GM21786 (cell line): ENCODE measurements at regions not wholly inside any gene's neighbourhood (a gene's known extent, or its start where the extent isn't known, plus 50 kb on each side); places are given as distances from the start of the nearest gene placed in this dataset.
A peak's percentile ranks its signal among the peaks of the same experiment; 100 is the strongest.
"Not testable (repeated sequence)": the region's sequence is repeated elsewhere in the genome, so short reads cannot be mapped to it uniquely, and the experiment has no call there.

Experiments
- ATAC-seq: cut with Tn5 transposase; IDR thresholded peaks from one replicate; pipeline ENCODE4 v1.9.1; 2021; ENCODE audit not compliant: unreplicated experiment

DNA sequence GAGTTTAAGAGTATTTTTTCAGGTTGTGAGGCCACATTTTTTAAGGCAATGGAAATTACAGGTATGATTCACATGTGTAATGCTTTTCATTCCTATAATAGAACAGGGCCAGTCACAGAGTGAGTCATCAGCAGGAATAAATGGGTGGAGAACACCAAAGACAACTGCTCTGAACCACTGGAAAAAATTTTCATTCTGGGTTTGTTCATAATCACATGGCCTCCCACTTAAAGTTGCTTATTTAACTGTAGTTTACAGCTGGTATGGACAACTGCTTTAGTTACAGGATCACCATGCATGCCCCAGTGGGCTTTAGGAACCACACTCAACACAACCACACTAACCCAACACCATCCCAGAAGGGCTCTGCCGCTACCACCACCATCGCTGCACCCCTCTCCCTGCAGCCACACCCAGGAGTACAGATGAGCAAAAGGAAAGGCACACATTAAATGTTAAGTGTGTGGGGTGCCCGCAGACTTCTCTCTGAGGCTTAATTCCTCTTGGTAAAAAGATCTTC is 107.0 kb upstream of the DST start:
- ATAC-seq: no peak

DNA sequence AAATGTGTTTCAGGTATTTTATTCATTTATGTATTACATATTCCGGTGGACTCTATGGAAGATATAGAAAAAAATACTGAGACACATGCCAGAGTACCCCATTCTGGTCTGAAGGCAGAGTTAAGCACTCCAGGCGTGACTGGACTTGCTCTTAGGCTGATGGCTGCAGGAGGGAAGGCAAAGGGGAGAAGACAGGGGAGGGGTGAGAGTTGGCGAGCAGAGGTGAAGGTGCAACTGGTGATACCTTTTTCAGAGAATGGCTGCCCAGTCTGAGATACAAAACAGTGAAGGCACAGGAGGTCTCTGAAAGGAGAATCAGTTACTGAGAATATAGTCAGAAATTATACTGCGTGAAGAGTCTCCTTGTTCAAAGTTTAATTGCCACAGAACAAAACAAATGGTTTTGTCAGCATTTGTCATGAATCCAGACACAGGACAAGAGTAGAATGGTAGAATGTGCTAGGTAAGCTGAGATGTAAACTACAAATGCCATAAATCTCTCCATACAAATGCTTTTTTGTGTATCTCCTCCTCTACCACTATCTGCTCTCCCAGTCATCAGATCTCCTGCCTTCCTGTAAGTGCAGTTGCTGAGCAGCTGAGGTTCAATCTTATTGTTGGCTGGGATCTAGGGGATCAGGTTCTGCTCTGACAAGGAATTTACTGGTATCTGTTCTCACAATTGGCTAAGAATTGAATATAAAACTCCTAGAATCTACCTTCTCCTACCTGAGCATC is 104.2 kb upstream of the DST start:
- ATAC-seq: no peak

GRCh38 chr6:56745971-56746370 is 103.3 kb upstream of the DST start:
- ATAC-seq: no peak

DNA sequence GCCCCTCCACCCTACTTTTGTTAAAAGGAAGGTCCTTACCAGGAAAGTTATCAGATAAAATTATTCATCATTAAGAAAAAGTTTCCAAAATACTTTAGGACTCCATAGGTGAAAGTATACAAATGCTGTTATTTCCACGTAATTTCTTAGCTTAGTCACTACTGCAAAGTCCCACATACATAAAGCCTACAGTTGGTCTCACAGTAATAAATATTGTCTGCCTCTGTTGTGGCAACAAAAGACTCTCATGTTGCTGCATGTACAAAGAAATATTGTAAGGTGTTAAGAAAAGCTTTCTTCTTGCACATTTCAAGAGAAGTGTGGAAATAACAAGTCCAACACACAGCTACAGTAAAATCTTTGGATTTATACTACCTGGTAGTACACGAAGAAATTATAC is 102.4 kb upstream of the DST start:
- ATAC-seq: no peak

GRCh38 chr6:56744528-56744927 is 101.8 kb upstream of the DST start:
- no peak for ATAC-seq

DNA sequence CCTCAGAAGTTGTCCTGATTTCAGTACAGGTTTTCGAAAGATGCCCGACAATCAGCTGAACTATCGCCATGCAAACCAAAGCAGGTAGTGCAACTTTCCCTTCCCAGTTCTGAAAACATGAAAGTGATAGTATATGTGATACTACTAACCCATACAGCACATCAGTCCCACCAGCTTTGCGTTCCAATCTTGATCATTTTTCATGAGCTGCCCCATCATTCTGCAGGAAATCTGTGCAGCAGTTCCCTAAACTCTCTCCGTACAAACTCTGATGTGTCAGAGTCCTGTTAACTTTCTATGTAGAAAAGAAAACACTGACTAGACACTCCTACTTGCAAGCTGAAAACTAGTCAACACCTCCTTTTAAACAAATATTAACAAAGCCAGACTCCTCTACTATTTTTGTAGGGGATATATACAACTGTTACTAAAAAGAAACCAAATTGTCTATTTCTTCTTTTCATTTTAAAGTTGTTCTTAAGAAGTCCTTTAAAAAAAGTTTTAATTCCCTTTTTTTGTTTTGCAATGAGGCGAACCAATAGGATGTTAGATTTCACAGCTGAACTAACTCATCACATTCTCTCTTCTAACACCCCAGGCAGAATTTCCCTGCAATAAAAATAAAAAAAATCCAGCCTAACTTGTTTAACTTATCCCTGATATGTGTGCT is 99.6 kb upstream of the DST start:
- peak; percentile 75 for ATAC-seq

- ATAC-seq: no peak
Measured at GRCh38 chr6:56741472-56741871, 98.8 kb upstream of the DST start.

- ATAC-seq: no peak
Measured at GRCh38 chr6:56739836-56740815, 97.4 kb upstream of the DST start.

DNA sequence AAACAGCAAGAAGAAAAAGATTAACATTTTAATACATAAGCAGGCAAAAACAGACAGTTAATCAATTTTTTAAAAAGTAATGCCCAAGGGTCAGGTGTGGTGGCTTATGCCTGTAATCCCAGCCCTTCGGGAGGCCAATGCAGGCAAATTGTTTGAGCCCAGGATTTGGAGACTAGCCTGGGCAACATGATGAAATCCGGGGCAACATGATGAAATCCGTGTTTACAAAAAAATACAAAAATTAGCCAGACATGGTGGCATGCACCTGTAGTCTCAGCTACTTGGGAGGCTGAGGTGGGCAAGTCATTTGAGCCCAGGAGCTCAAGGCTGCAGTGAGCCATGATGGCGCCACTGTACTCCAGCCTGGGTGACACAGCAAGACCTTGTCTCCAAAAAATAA is 94.1 kb upstream of the DST start:
- ATAC-seq: no peak

DNA sequence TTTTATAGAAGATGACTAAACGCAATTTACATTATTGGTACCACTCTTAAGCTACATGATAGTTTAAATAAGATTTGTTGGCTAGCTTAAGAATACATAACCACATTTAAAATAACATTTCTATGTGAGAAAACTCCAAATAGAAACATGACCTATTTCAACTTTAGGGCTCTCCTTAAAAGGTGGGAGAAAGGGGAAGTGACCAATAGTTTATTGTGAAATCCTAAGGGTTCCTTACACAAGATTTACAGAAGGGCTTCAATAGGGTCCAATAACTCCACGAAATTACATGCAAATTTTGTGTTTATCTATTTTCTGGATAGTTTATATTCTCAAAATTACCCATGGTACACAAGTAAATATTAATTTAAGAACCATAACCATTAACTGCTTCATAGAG is 91.6 kb upstream of the DST start:
- no peak for ATAC-seq

DNA sequence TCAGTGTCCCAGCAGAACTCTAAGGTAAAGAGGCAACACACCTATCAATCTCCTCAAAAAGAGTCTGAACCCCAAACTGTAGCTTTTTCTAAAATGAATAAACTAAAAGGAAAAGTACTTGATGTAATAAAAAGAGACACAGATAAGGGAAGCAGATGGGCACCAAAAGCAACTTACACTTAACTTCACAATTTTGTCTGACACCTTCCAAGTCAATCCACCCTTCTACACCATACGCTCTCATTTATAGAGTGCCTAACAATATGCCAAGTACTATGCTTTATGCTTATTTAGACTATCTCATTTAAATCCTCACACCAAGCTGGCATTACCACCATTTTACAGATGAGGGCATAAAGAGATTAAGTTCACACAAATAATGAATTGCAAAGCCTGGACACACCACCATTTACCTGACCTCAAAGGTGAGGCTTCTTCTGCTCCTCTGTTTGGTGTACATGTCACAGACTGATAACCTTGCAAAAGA is 90.6 kb upstream of the DST start:
- no peak for ATAC-seq

DNA sequence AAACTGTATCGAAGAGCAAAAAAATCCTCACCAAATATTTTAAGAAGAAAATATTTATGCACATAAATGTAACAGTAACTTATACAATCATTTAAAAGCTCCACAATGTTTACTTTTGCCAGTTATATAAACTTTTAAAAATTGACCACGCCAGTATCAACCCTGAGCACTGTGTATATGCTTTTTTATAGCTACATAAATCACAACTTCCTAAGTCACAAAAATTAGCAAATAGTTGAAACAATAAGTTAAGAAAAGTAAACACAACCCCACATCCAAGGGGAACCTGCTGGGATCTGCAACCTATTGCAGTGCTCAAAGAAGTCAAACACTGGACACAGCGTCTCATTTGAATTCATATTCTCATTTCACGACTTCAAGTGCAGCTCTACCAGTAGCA is 89.8 kb upstream of the DST start:
- ATAC-seq: no peak

DNA sequence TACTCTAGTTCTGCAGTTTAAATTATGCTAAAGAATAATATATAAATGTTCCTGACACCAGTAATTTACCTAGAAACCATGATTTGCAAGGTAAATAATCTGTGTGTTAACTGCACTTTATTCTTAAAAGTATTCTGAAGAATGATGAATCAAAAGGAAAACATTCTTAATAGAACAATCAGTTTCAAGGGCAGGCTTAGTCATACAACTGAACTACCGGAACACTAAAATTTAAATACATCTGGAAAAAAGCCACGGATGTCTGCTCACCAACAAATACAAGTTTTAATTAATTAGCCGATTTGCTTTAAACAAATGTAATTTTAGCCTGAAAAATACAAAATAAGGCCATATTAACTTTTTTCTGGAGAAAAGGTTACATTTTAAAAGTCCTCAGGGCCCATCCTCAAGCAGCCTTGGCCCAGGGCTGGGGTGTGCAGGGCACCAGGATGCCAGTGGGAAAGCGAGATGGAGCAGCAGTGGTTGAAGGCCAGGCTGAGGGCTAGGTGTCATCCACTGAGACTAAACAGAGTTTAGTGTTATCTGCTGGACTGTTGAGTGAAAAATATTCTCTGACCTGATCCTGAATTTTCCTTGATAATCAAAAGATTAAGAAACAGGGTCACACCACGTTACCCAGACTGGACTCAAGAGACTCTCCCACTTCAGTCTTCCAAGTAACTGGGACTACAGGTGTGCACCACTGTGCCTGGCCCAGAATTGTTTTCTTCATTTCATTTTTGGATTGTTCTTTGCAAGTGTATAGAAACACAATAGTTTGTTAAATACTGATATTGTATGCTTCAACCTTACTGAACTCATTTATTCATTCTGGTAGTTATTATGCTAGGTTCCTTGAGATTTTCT is 88.2 kb upstream of the DST start:
- no peak for ATAC-seq

GRCh38 chr6:56729719-56730118 is 87.0 kb upstream of the DST start:
- no peak for ATAC-seq

DNA sequence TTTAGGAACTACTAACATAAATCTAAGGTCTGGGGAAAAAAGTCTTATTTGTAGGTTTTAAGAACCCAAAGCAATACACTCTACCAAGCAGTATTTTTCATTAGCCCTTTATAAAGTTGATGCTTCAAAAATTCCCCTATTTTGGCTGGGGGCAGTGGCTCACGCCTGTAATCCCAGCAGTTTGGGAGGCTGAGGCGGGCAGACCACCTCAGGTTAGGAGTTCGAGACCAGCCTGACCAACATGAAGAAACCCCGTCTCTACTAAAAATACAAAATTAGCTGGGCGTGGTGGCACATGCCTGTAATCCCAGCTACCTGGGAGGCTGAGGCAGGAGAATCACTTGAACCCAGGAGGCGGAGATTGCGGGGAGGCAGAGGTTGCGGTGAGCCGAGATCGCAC is 86.5 kb upstream of the DST start:
- not testable (repeated sequence) for ATAC-seq

- ATAC-seq: no peak
Measured at GRCh38 chr6:56727097-56727850, 84.6 kb upstream of the DST start.

DNA sequence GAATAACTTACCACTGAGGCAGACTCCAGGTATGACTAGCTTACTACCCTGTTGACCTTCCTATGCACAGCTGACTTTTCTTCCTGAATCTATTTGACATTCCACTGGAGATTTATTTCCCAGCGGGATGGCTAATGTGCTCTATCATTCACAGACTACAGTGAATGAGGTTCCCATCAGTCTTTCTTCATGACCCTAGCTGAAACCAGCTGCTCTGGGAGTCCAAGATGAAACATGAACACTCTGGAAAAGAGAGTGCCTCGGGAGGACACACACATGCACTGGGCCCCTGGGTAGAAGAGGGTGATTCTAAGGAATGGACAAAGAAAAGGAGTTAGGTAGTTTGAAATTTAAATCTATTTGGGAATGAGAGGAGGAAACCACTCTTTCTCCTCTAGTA is 82.6 kb upstream of the DST start:
- no peak for ATAC-seq

DNA sequence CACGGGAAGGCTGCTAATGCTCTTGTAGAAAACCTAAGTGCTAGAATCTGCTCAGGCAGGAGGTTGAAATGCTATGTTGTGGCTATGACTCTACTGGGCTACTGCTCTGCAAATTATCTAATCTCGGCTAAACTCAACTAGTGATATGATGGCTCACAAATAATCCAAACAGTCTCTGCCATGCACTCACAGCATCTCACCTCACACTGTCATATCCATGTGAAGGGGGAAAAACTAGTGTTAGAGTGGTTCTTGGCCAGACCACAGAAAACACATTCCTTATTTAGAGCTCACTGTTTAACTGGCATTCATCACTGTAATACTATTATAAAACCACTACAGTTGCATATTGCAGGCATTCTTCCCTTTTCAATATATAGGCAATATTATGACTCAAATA is 81.8 kb upstream of the DST start:
- ATAC-seq: no peak

DNA sequence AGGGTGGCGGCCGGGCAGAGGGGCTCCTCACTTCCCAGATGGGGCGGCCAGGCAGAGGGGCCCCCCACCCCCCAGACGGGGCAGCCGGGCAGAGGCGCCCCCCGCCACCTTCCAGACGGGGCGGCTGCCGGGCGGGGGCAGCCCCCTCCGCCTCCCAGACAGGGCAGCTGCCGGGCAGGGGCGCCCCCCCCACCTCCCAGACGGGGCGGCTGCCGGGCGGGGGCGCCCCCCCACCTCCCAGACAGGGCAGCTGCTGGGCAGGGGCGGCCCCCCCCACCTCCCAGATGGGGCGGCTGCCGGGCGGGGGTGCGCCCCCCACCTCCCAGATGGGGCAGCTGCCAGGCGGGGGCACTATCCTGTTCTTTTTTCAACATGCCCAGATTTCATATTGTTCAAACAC is 78.2 kb upstream of the DST start:
- ATAC-seq: no peak

DNA sequence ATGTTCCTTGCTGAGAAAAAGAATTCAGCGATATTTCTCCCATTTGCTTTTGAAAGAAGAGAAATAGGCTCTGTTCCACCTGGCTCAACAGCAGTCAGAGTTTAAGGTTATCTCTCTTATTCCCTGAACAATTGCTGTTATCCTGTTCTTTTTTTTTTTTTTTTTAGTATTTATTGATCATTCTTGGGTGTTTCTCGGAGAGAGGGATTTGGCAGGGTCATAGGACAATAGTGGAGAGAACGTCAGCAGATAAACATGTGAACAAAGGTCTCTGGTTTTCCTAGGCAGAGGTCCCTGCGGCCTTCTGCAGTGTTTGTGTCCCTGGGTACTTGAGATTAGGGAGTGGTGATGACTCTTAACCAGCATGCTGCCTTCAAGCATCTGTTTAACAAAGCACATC is 77.5 kb upstream of the DST start:
- ATAC-seq: not testable (repeated sequence)
